Activated T-helper 9 cell treated with anti-CD3 and anti-CD28 coated beads, Interleukin-2, amount 50 U/mL, for 16 hours (primary cell): ENCODE measurements at regions not wholly inside any gene's neighbourhood (a gene's known extent, or its start where the extent isn't known, plus 50 kb on each side); places are given as distances from the start of the nearest gene placed in this dataset.

Source experiments
- DNase-seq: peaks from one replicate; pipeline ENCODE4 v3.0.0-alpha.2; 2020; ENCODE audit warnings: low read depth

- DNase-seq = no peak
Observed at GRCh38 chr1:2971101-2971501, 50.2 kb upstream of the ACTRT2 start.
